ENCODE measurements at regions not wholly inside any gene's neighbourhood (a gene's known extent, or its start where the extent isn't known, plus 50 kb on each side); places are given as distances from the start of the nearest gene placed in this dataset.

DNA sequence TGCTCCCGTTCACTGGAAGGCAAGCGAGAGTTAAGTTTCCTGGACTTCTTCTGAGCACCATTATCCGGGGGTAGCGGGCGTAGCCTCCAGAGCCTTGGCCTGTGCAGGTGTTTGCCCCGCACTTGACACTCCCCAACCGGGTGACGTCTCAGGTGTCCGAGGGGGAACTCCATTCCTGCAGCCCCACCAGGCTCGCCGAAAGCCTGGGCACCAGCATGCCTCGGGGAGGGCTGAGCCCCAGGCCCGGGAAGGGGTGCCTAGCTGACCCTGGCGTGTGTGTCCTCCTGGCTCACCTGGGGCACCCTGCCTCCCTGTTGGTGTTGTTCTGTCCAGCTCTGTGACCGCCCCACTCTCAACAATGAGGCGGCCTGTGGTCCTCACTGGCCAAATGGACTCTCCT is 109.4 kb upstream of the GPR26 start:
- DNase-seq (ENCODE audit: low read depth, low spot score): no peak

DNA sequence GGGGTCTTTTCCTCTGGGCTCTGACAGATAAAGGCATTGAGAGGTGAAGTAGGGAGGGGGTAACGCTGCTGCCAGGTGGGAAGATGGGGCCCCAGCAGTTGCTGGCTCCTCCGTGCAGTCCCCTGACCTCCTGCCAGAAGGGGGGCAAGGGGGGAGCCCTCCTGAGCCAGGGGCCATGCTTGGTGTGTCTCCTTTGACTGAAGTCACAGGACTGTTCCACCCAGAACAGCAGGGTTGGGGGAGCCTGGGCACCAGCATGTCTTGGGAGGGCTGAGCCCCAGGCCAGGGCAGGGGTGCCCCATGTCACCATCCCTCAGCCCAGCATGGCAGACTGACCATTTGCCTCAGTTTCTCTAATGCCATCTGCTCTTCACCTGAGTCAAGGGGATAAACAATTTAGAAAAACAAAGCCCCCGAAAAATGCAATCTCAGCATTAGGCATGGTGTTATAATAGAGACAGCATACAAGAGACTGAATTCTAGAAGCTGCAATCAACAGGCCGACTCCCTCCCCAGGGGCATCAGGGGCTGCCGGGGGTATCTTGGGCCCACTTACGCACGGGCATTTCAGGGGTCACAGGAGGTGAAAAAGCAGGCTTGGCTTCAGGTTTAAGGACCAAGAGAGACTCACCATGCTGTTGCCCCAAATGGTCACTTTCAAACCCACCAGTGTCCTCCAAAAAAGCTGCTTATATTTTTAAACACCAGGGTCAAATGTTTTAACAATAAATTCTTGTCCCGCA is 108.6 kb upstream of the GPR26 start:
- DNase-seq (ENCODE audit: low read depth, low spot score): no peak

DNA sequence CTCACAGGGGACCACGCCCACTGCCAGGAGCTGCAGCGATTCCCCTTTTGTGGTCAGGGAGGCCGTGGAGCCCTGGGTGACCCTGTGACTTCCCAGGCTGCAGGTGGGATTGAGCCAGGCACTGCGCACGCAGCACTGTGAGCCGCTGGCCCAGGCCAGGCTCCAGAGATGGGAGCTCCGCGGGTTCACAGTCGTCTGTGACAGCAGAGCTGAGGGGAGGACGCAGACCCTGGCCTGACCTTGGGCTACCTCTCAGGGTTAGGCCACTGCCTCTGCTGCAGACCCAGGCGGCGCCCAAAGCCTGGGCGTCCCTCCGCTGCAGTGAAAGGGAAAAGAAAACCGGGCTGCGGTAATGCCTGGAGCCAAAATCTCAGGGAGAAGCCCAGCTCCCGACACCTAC is 107.5 kb upstream of the GPR26 start:
- no peak for DNase-seq (ENCODE audit: low read depth, low spot score)

DNA sequence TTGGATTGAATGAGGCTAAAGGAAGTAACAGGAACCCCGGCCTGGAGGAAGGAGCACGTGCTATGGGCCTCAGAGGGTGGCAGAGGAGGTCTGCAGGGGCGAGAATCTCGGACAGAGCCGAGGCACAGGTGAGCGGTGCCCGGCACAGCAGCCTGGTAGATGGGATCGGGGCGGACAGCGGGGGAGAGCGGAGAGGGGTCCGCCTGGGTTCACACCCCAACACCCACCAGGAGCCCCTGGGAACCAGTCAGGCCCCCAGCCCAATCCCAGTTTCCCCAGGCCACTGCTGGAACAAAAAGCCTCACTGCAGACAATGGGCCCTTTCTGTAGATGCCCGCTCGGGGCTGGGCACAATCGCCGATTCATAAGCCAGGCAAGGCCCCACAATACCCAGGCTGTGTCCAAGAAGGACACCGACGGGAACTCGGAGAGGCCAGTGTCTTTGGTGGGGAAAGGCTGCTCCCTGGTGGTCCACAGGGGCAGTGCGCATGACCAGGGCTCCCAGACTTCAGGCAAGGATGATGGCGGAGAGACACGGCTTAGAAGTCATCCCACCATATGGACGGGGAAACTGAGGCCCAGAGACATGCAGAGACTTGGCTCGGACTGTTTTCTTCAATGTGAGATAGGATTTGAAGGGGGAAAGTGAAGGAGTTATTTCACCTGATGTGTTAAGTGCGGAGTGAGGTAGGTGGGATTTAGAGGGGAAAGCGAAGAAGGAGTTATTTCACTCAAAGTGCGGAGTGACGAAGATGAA is 106.9 kb upstream of the GPR26 start:
- DNase-seq (ENCODE audit: low read depth, low spot score): peak; percentile 20

DNA sequence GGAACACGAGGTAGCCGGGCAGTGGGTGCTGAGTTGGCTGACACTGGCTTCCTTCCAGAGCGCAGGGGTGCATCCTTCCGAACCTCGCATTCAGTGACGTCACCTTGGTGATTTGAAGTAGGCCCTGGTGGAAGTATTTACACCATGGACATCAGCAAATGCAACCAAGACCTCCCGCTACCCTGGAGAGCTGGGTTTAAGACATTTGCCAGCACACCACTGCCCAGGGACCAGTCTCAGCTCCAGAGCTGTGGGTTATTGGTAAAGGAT is 106.4 kb upstream of the GPR26 start:
- no peak for DNase-seq (ENCODE audit: low read depth, low spot score)

DNA sequence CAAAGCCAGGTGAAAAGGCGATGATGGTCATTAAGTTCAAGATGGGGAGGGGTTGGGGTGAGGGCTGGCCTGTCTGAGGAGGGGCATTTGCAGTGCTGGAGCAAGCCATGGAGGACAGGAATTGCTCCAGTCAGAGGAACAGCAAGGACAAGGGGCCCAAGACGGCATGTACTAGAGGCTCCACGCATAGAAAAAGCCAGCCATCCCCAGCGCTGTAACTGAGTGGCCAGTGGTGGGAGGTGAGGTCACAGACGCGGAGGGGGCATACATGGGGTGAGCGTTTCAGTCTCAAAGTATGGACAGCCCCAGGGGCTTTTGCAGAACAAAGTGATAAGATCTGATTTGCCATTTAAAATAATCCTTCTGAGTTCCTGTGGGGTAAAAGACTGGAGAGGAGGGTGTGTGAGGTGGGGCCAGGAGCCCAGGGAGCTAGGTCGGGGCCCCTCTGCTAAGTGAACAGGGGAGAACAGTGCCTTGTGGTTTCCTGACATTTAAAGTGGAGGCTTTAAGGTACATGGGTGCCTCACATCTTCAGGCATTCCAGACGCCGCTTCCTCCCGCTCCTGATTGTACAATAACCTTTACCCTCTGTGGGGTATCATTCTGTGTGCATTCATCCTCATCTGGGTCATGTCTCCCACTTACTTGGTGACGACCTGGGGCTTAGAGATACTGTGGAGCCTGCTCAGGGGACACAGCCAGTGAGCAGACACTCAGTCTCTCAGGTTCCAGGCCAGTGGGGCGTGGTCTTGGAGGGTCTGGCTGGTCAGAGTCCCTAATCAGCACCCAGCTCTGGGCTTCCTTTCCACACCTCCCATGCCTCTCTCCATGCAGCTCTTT is 105.6 kb upstream of the GPR26 start:
- DNase-seq (ENCODE audit: low read depth, low spot score): no peak

DNA sequence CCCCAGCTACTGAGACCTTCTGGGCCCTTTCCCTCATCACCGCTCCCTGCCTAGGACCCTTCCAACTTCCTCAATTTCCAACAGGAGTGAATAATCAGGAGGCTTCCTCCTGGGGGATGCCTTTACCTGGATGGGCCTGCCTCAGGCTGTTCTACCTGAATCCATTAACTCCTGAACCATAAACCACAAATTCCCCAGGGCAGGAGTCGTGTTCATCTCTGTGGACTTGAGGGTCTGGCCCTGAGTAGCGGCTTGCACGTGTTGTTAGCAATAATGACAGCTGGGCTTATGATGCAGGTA is 105.1 kb upstream of the GPR26 start:
- DNase-seq (ENCODE audit: low read depth, low spot score): no peak

DNA sequence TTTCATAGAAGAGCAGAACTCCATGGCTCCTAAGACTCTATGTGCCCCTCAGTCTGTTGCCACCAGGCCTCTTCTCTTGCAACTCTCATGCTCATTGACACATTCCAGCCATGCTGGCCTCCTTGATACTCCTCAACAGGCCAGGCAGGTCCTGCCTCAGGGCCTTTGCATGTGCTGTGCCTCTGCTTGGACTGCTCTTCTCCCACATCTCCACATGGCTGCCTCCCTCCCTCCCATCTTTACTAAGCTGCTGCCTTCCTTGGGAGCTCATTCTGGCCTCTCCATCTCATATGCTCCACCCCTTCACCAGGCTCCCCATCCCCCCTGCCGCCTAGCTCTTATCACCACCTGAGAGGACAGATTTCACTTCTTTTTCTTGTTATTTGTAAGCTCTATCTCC is 103.8 kb upstream of the GPR26 start:
- no peak for DNase-seq (ENCODE audit: low read depth, low spot score)

DNA sequence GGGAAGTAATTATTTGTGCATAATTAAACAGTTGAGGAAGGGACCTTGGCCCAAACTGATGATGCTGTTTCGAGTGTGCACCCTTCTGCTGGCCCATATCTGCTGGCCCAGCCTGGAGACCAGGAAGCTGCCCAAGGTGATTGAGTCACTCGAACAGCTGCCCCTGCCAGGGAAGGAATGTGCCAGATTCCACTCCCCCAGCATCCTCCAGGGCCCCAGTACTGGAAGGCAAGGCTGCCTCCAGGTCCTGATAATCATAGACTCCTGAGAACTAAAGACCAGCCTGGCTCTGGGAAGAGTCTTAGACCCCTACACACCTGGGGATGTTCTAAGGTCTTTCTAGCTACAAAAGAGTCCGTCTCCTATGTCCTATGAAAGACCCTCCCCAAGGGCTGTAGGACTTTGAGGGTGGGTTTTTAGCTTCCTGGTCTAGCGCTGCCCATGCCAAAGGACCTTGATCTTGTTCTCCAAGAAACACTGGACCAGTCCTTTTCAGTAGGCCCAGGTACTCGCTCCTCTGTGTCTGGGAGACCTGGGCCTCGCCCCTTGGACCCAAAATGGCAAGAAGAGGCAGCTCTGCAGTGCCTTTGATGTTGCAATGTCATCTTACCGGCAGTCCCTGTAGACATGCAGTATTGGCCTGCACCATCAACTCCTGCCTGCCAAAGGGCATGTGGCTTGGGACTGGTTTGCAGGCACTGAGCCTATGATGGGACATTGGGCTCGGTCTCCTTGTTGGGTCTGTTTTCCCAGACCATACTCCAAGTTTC is 103.2 kb upstream of the GPR26 start:
- DNase-seq (ENCODE audit: low read depth, low spot score): no peak

DNA sequence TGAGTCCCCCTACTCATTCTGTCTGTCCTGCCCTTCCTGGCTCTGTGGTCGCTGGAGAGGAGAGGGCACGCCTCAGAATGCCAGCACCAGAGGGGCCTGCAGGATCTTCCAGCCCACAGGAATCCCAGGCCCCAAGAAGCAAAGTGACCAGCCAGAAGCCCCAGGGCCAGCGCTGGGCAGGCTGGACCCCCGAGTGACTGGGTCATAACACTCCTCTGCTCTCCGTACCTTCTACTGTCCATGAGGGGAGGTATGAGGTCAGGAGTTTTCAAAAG is 102.6 kb upstream of the GPR26 start:
- no peak for DNase-seq (ENCODE audit: low read depth, low spot score)

DNA sequence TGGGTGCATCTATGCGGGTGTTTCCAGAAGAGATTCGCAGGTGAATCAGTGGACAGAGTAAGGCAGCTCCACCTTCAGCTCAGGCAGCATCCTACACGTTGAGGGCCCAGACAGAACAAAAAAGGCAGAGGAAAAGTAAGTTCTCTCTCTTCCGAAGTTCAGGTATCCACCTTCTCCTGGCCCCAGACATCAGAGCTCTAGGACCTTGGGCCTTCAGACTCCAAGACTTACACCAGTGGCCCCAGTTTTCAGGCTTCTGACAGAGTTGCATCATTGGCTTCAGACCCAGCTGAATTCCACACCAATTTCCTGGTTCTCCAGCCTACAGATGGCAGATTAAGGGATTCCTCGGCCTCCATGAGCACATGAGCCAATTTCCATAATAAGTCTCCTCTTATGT is 102.2 kb upstream of the GPR26 start:
- no peak for DNase-seq (ENCODE audit: low read depth, low spot score)

DNA sequence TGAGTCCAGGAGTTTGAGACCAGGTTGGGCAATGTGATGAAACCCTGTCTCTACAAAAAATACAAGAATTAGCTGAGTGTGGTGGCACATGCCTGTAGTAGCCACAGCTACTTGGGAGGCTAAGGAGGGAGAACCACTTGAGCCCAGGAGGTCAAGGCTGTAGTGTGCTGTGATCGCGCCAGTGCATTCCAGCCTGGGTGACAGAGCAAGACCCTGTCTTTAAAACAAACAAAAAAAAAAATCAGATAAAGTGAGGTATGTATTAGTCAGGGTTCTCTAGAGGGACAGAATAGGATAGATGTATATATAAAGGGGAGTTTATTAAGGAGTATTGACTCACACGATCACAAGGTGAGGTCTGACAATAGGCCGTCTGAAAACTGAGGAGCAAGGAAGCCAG is 101.5 kb upstream of the GPR26 start:
- no peak for DNase-seq (ENCODE audit: low read depth, low spot score)

DNA sequence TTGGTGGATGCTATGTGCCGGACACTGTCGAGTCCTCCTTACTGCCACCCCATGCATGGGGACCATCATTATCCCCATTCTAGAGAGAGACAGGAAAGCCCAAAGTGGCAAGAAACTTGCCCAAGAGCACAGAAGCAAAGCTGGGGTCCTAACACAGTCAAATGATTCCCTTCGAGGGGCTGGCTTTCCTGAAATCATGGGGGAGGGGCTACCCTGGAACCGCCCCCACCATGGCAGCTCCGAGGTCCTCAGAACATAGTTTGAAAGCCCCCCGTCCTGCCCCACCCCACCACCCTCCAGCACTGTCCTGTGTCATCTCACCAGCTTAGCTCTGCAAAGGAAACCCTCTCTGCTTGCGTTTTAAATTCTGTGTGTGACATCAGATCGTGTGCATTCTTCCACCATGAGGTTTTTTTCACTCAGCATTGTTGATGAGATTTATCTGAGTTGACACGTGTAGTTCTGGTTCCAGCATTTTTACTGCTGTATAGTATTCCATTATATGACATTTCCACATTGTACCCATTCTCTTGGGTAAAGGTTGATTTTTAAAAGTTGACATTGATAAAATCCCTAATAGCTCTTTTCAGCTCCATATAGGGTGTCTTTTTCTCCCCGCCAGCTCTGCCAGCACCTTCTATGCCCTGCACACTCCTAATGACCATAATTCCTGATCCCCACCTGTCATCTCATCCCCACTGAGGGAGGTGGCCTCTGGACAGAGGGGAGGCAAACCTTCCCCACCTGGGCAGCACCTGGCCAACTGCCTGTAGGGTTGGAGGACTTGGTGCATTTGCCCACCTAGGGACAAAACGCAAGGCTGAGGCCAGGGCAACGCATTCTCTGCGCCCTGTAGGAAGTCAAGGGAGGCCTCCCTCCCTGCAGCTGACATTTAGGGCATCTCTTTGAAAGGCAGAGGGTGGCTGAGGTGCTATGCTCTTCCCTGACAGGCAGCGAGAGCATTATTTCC is 100.2 kb upstream of the GPR26 start:
- DNase-seq (ENCODE audit: low read depth, low spot score): no peak

DNA sequence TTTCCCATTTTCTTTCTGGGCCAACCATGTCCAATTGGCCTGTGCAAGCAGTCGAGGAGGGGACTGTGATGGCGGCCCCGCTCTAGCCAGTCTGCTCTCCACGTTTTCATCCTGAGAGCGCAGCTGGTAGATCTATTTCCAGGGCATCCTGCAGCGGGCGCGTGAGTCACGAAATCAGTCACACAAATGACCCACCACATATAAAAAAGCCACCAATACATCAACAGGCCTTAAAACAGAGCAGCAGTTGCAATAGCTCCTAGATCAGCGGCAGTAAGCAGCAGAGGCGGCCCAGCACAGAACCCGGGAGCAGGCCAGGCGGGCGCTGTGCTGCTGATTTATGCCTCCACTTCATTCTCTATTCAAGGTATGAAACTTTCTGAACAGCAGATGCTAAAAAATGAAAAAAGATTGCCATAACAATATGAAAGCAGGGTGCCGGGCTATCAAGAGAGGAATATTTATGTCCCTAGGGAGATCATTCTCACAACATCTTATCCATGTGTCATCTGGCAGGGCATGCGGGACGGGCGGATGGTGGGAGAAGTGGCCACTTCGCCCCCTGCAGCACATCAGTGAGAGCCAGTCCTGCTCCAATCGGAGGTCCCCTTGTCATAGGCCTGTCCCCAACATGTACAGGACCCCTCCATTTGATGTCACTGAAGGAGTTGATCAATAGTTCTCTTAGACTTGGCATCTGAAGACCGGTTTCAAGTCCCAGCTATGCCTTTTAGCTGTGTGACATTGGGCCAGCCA is 98.0 kb upstream of the GPR26 start:
- DNase-seq (ENCODE audit: low read depth, low spot score): no peak

DNA sequence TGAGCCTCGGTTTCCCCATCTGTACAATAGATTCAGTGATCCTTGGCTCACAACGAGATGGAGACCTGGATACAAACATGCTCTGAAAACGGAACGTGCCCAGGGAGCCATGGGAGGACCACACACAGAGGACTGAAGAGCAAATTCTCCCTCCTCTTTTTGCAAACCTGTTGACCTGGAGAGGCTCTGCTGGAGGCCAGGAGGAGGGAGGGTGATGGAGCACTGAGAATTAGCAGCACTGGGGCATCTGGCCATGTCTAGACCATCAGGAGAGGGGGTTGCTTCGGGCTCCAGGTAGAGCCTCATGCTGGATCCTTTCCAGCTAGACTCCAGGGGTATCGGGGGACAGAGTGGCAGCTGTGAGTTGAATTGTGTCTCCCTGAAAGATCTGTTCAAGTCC is 97.4 kb upstream of the GPR26 start:
- DNase-seq (ENCODE audit: low read depth, low spot score): no peak

DNA sequence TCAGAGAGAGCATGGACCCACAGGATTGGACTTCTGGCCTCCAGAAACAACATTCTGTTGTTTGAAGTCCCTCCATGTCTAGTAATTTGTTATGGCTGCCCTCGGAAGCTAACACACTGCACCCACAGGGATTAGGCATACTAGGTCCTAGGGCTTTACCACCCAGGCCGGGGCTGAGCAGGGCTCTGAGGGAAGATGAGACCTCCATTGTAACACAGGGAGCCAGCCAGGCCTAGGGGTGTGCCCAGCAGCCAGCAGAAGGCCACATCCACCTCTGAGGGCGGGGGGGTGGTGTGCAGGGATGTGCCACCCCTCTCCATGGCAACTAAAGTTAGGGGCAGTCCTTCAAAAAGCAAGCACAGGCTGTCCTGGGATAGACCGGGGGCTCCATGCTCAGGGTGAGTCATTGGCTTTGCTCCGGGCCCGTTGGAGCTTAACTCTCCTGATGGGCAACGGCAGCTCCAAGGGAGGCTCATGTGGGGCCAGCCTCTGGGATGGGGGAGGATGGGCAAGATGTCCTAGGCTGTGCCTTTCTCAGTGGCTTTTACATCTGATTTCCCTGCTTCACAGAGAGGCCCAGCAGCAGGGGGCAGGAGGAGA is 96.6 kb upstream of the GPR26 start:
- DNase-seq (ENCODE audit: low read depth, low spot score): no peak

DNA sequence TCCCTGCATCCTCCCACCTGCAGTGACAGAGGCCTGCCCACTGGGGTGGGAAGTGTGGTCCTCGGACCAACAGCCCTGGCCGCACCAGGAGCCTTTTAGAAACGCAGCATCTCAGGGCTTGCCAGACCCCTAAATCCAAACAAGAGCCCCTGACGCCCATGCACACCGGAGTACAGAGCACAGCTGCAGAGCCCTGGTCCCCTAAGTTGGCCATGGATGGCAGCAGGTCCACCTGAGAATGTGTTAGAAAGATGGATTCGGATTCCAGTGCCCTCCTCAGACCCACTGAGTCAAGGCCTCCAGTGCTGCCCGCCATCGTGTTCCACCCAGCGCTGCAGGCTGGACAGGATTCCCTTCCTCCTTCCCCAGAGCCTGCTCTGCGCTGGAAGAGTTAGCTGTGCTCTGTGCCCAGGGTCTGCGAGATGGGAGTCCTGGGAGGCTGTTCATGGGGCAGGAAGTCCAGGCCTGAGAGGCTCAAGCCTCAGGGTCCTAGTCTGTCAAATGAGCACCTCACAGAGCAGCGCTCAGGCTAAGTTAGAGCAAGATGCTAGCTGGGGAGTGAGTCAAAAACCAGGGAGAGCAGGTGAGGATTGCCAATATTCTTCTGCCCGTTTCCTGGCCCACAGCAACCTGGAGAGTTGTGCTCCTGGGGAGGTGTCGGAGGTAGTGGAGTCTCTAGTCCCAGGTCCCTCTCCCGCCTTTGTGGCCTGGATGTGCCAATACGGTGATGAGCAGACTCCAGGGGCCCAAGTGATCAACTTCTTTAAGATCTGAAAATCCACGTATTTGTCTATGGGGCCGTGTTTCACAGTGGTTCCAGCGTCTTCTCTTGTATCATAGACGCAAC is 95.9 kb upstream of the GPR26 start:
- DNase-seq (ENCODE audit: low read depth, low spot score): no peak

DNA sequence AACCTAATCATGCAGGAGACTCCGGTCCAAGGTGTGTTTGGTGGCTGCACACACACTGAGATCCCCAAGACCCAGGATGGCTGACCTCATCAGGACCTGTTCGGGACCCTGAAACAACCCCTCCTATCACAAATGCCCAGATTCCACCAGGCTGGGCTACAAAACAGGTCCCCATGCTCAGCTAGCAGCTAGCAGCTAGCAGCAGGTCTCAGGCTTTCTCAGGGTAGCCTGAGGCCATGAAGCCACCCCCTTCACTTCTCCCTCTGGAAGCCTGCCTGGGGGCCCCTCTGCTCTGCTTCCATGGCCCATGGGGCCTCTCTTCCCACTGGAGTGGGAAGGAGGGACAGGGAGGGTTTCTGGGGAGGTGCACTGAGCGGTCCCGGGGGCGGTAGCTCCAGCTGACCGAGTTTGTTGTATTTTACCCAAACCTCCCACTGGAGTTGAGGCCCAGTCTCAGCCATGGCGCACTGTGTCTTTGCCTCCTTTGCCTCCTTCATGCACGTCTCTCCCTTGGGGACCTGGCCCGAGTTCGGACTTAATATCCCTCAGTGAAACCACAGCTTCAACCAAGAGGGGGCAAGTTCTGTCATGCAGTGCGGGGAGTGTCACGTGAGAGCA is 95.1 kb upstream of the GPR26 start:
- no peak for DNase-seq (ENCODE audit: low read depth, low spot score)

DNA sequence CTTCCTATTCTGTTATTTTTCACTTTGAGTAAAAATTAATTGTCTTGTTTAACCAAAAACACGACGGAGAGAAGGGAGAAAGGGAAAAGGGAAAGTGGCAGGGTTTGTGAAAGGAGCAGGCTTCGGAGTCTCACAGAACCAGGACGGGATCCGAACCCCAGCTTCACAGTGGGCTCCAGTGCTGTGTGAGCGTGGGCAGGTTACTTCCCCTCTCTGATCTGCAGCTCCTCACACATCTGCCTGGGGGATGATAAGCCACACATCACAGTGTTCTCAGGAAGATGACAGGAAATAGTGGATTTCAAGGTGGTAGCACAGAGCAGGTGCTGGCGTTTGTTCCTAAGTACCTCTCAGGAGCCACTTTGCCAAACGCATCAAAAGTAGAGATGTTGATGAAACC is 94.2 kb upstream of the GPR26 start:
- no peak for DNase-seq (ENCODE audit: low read depth, low spot score)
